ACC112 (cell line): ENCODE measurements at regions not wholly inside any gene's neighbourhood (a gene's known extent, or its start where the extent isn't known, plus 50 kb on each side); places are given as distances from the start of the nearest gene placed in this dataset.

Source experiments
- H2AFZ ChIP-seq: fragments of 200-600 bp; sonication (generic); one replicate; pipeline ENCODE4 v1.6.0; 2017; ENCODE audit warnings: antibody characterized with exemption, low read length; ENCODE audit not compliant: unreplicated experiment
- H3K27ac ChIP-seq: fragments of 200-600 bp; sonication (generic); 2 replicates; pipeline ENCODE4 v1.5.1; 2014; ENCODE audit warnings: low read depth, mild to moderate bottlenecking, antibody characterized with exemption, low read length, moderate library complexity
- H3K27me3 ChIP-seq: fragments of 200-600 bp; sonication (generic); 2 replicates; pipeline ENCODE4 v1.6.1; 2014; ENCODE audit warnings: mild to moderate bottlenecking, antibody characterized with exemption, low read length, moderate library complexity, mixed read lengths; ENCODE audit not compliant: insufficient read depth
- H3K36me3 ChIP-seq: fragments of 200-600 bp; sonication (generic); 2 replicates; pipeline ENCODE4 v1.6.1; 2016; ENCODE audit warnings: mild to moderate bottlenecking, antibody characterized with exemption, low read length, moderate library complexity, mixed read lengths; ENCODE audit not compliant: insufficient read depth
- H3K4me1 ChIP-seq: fragments of 200-600 bp; sonication (generic); one replicate; pipeline ENCODE4 v1.6.1; 2016; ENCODE audit warnings: low read length, mixed read lengths; ENCODE audit not compliant: insufficient read depth, unreplicated experiment, control insufficient read depth
- H3K4me3 ChIP-seq: fragments of 200-600 bp; sonication (generic); 2 replicates; pipeline ENCODE4 v1.5.1; 2014; ENCODE audit warnings: mild to moderate bottlenecking, low read depth, low read length
- H3K79me2 ChIP-seq: fragments of 200-600 bp; sonication (generic); one replicate; pipeline ENCODE4 v1.6.0; 2016; ENCODE audit warnings: low read length; ENCODE audit not compliant: control insufficient read depth, unreplicated experiment, insufficient read depth

DNA sequence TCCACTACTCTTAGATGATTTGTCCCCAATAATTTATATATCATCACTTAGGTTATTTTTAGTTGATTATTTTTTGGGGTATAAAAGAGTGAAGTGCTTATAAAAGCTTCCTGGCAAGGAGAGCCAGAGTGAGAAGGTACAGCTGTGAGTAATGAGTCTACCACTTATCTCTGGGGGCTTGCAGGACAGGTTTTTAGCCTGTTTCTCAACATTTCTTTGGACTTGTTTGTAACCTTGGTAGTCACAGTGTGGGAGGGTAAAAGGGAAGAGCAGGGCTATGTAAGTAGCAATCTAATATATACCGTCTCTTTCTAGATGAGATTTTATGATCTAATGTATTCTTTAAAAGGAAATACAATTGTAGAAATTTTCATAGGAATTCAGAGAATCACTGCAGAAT, 321.3 kb upstream of the GOLIM4 start:
- Histone ChIP-seq H3K27me3 (no peaks in the 10 kb centered on the region), H3K4me1 (no peaks in the 10 kb centered on the region), H2AFZ (no peak overlapping the region), H3K79me2 (no peaks in the 10 kb centered on the region), H3K27ac (no peak overlapping the region), H3K4me3 (no peak overlapping the region), H3K36me3 (no peaks in the 10 kb centered on the region)

DNA sequence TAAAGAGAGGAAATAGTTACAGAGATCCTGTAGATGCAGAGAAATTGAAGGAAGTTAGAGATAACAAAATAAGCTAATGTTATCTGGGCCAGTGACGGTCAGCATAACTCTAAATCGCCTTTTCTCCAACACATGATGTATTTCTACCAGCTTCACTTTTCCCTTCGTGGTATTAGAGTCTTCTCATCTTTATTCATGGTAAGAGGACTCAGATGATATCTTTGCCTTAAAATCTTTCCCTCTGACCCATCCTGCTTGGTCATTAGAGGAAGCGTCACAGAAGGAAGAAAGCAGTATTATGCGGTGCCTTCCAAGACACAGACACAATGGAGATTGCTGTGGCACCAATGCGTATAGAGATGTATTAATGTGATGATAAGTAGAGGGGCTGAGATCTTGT, 320.7 kb upstream of the GOLIM4 start:
- no peaks in the 10 kb centered on the region for H3K4me1 ChIP-seq
- H3K27ac ChIP-seq, result no peak overlapping the region
- H3K4me3 ChIP-seq, result no peak overlapping the region
- H3K79me2 ChIP-seq, result no peaks in the 10 kb centered on the region
- no peaks in the 10 kb centered on the region for H3K27me3 ChIP-seq
- no peak overlapping the region for H2AFZ ChIP-seq
- H3K36me3 ChIP-seq, result no peaks in the 10 kb centered on the region

DNA sequence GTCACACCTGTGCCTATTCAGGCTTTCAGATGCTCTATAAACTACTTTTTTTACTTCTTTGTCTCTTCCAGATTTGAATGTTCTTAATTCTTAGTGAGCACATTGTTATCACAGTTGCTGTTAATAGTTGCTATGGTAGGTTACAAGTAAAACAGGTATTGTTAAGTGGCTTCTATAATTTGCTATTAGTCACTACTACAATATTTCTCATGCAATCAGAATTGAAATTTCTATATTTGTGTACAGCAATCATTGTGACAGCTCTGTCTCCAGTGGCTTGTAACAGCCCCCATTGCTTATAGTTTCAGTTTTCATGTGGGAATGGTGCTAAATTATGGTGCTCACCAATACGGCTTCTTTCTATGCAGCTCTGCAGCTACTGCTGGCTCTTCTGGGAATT, 318.4 kb upstream of the GOLIM4 start:
- Histone ChIP-seq H3K4me1 (no peaks in the 10 kb centered on the region), H3K79me2 (no peaks in the 10 kb centered on the region), H3K36me3 (no peaks in the 10 kb centered on the region), H3K27me3 (no peaks in the 10 kb centered on the region), H3K27ac (no peak overlapping the region), H2AFZ (no peak overlapping the region), H3K4me3 (no peak overlapping the region)

DNA sequence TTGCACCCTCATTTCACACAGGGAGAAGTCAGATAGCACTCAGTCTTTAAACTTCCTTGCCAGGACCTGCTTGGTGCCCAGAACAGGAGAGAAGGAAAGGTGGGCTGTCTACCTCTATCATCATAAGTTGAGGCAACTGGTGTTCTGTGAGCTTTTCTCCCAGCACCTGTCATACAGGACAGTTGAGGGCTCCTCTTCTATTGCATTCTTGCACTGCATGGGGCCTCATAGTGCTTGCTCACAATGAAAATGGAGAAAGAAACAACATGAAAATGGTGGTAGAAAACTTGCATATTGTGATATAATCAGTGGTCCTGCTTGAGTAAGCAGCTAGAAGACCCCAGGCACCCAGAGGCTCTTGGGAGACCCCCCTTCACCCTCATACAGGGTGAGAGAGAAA, 311.7 kb upstream of the GOLIM4 start:
- no peaks in the 10 kb centered on the region for H3K4me1 ChIP-seq
- H3K36me3 ChIP-seq, result no peaks in the 10 kb centered on the region
- no peaks in the 10 kb centered on the region for H3K79me2 ChIP-seq
- H3K27ac ChIP-seq, result no peak overlapping the region
- H3K27me3 ChIP-seq, result no peaks in the 10 kb centered on the region
- no peak overlapping the region for H3K4me3 ChIP-seq
- no peak overlapping the region for H2AFZ ChIP-seq

DNA sequence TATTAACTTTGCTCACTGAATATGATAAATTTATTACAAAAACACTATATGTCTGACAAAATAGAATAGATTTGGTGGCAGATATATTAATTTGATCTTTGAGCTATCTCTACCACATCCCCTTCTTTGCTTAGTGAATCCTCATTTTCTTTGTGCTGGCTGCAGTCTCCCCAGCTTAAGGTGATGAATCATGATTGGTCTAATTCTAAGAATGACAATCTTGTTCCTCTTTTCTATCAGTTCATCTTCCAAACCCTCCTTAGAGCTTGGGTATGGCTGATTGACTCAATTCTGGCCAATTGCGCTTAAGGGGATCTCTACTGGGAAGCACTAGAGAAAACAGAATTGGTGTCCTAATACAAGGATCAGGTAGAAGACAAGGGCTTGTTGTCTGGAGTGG, 309.6 kb upstream of the GOLIM4 start:
- Histone ChIP-seq H3K79me2 (no peaks in the 10 kb centered on the region), H3K4me1 (no peaks in the 10 kb centered on the region), H3K36me3 (no peaks in the 10 kb centered on the region), H3K27ac (no peak overlapping the region), H3K27me3 (no peaks in the 10 kb centered on the region), H2AFZ (no peak overlapping the region), H3K4me3 (no peak overlapping the region)

DNA sequence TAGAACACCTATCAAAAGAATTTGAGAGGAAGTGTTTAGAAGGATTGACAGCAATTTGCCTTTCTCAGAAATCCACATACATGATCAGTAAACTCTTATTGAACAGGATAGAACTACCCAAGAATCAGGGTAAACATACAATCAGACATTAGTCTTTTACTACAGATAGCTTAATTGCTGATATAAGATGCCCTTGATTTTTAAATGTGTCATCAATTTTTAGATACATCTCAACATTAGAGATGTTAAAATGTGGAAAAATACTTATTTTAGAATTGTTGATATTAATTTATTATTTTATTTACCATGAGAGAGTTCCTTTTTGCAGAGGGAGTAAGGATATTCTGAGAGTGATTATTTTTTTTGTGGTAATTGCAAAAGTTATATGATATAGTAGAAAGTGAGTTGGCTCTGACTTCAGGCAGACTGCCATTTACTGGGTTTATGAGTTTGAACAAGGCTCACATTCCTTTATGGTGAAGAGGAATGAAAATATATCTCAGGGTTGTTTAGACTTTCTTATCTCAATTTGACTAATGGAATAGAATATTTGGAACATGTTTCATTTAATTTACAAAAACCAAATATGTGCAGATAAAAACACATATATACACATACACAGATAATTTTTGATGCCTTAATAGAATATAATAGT, 302.8 kb upstream of the GOLIM4 start:
- Histone ChIP-seq H3K4me3 (no peak overlapping the region), H3K4me1 (no peaks in the 10 kb centered on the region), H3K27me3 (no peaks in the 10 kb centered on the region), H3K27ac (no peak overlapping the region), H2AFZ (no peak overlapping the region), H3K79me2 (no peaks in the 10 kb centered on the region), H3K36me3 (no peaks in the 10 kb centered on the region)

DNA sequence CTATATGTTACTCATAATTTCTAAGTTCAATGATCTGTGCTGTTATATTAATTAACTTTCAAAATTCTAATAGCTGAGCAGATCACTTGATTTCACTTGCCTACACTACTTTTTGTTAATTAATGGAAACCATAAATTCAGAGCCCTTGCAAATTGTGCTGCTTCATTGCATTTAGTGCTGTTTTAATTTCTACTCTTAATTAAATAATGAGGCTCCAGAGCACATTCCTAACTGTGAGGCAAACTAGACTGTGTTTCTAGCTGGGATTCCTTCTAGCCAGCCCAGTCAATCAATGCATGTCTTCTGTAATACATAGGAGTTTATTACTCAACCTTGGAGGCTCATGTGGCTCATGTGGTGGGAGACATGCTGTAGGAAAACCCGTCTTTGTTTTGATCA, 301.1 kb upstream of the GOLIM4 start:
- Histone ChIP-seq H3K27me3 (no peaks in the 10 kb centered on the region), H3K79me2 (no peaks in the 10 kb centered on the region), H3K4me1 (no peaks in the 10 kb centered on the region), H3K4me3 (no peak overlapping the region), H2AFZ (no peak overlapping the region), H3K27ac (no peak overlapping the region), H3K36me3 (no peaks in the 10 kb centered on the region)

DNA sequence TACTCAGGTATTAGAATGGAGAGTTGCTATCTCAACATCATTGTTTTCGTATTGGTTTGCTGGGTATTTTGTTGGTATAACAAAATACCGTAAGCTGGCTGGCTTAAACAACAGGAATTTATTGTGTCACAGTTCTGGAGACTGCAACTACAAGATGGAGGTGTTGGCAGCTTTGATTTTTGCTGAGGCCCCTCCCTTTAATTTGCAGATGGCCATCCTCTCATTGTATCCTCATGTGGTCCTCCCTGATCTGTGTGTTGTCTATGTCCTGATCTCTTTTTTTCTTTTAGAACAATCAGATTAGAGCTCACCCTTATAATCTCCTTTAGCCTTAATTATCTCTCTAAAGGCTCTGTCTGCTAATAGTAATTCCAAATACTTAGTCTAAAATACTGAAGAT, 299.8 kb upstream of the GOLIM4 start:
- Histone ChIP-seq H3K79me2 (no peaks in the 10 kb centered on the region), H2AFZ (no peak overlapping the region), H3K27me3 (no peaks in the 10 kb centered on the region), H3K27ac (no peak overlapping the region), H3K36me3 (no peaks in the 10 kb centered on the region), H3K4me3 (no peak overlapping the region), H3K4me1 (no peaks in the 10 kb centered on the region)

DNA sequence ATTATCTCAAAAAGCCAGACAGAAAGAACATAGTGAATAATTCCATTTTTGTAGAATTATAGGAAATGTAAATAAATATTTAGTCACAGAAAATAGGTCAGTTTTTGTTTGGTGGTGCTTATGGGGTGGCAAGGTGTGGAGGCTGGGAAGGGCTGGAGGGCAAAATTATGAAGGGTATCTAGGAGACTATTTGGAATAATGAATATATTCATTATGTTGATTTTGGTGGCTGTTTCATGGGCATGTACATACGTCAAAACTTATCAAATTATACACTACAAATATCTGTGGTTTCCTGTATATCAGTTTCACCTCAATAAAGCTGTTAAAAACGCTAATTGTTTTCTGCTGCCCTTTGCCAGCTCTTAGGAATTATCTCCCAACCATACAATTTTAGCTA, 298.7 kb upstream of the GOLIM4 start:
- Histone ChIP-seq H3K36me3 (no peaks in the 10 kb centered on the region), H3K79me2 (no peaks in the 10 kb centered on the region), H3K27me3 (no peaks in the 10 kb centered on the region), H3K4me1 (no peaks in the 10 kb centered on the region), H3K4me3 (no peak overlapping the region), H2AFZ (no peak overlapping the region), H3K27ac (no peak overlapping the region)

DNA sequence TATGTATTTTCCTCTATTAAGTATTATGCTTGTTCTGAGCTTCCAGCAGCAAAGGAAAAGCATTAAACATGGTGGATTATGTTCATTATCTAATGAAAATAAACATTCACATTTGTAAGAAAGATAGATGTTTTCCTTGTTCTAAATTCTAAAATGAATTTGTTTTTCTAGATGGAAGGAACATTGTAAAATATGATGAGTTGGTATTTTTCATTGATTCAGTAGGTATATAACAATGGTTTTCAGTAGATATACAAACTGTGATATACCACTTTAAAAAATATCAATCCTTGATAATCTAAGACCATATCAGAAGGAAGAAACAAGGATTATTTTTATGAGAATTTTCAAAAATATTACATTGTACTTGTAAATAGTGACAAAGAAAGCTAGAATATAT, 290.6 kb upstream of the GOLIM4 start:
- no peak overlapping the region for H2AFZ ChIP-seq
- no peaks in the 10 kb centered on the region for H3K4me1 ChIP-seq
- H3K27me3 ChIP-seq, result no peaks in the 10 kb centered on the region
- H3K79me2 ChIP-seq, result no peaks in the 10 kb centered on the region
- no peak overlapping the region for H3K27ac ChIP-seq
- H3K4me3 ChIP-seq, result no peak overlapping the region
- H3K36me3 ChIP-seq, result no peaks in the 10 kb centered on the region

DNA sequence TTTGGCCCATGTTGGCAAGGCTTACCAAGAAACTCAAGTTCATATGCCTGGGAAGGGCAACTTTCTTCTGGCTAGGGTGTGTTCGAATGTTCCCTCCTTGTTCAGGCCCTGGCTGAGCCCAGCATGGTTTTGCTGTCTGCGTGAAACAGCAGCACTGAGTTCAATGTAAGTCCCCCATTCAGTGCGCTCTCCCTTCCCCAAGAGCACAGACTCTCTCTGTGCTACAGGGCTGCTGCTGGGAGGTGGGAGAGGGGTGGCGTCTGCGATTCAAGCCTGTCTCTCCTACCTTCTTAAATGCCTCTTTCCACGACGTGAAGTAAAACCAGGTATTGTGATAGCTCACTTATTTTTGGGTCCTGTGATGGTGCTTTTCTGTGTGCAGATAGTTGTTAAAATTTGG, 289.3 kb upstream of the GOLIM4 start:
- no peak overlapping the region for H3K27ac ChIP-seq
- H2AFZ ChIP-seq, result no peak overlapping the region
- no peak overlapping the region for H3K4me3 ChIP-seq
- no peaks in the 10 kb centered on the region for H3K79me2 ChIP-seq
- no peaks in the 10 kb centered on the region for H3K27me3 ChIP-seq
- no peaks in the 10 kb centered on the region for H3K36me3 ChIP-seq
- no peaks in the 10 kb centered on the region for H3K4me1 ChIP-seq
